OCI-LY7 (cell line): ENCODE measurements at regions not wholly inside any gene's neighbourhood (a gene's known extent, or its start where the extent isn't known, plus 50 kb on each side); places are given as distances from the start of the nearest gene placed in this dataset.

ENCODE experiments used
- CTCF ChIP-seq: fragments of 200-600 bp; sonication (generic); conservative IDR thresholded peaks from 2 replicates; pipeline ENCODE4 v1.5.1; 2014; ENCODE audit warnings: mild to moderate bottlenecking, antibody characterized with exemption, low read length, moderate library complexity, mixed read lengths
- EZH2phosphoT487 ChIP-seq: fragments of 200-600 bp; sonication (generic); IDR thresholded peaks from 2 replicates; pipeline ENCODE4 v1.6.1; 2018; ENCODE audit warnings: low read depth, borderline replicate concordance, mild to moderate bottlenecking, mixed run types, antibody characterized with exemption, low read length, moderate library complexity, mixed read lengths

GRCh38 chr11:97754976-97755375 lies 1265.8 kb upstream of the CNTN5 start:
- TF ChIP-seq CTCF (no peak), EZH2phosphoT487 (no peak)
